ENCODE measurements at regions not wholly inside any gene's neighbourhood (a gene's known extent, or its start where the extent isn't known, plus 50 kb on each side); places are given as distances from the start of the nearest gene placed in this dataset.
"Not testable (repeated sequence)": the region's sequence is repeated elsewhere in the genome, so short reads cannot be mapped to it uniquely, and the experiment has no call there.

DNA sequence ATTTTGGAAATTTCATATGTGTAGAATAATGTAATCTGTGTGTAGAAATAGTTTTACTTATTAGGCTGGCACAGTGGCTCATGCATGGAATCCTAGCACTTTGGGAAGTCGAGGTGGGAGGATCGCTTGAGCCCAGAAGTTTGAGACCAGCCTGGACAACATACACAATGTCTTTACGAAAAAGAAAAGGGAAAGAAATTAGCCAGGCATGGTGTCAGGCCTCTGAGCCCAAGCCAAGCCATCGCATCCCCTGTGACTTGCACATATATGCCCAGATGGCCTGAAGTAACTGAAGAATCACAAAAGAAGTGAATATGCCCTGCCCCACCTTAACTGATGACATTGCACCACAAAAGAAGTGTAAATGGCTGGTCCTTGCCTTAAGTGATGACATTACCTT, 491.3 kb downstream of the DISC1 start:
- TF ChIP-seq, protein P1, sequence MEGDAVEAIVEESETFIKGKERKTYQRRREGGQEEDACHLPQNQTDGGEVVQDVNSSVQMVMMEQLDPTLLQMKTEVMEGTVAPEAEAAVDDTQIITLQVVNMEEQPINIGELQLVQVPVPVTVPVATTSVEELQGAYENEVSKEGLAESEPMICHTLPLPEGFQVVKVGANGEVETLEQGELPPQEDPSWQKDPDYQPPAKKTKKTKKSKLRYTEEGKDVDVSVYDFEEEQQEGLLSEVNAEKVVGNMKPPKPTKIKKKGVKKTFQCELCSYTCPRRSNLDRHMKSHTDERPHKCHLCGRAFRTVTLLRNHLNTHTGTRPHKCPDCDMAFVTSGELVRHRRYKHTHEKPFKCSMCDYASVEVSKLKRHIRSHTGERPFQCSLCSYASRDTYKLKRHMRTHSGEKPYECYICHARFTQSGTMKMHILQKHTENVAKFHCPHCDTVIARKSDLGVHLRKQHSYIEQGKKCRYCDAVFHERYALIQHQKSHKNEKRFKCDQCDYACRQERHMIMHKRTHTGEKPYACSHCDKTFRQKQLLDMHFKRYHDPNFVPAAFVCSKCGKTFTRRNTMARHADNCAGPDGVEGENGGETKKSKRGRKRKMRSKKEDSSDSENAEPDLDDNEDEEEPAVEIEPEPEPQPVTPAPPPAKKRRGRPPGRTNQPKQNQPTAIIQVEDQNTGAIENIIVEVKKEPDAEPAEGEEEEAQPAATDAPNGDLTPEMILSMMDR (optimal IDR thresholded peaks at IDR 0.05 in 1 of 3, IDR thresholded peaks at IDR 0.05 in 1 of 3, conservative IDR thresholded peaks at IDR 0.05 in 1 of 3; ENCODE audit: extremely low read depth in 1 of 3, insufficient read depth in 2 of 3, low read length in 3 of 3), result not testable (repeated sequence)
- not testable (repeated sequence) for TF ChIP-seq EZH2 (IDR thresholded peaks at IDR 0.05; ENCODE audit: low read length)

Data from keratinocyte (primary cell).